AG09319 (cell line): ENCODE measurements at regions not wholly inside any gene's neighbourhood (a gene's known extent, or its start where the extent isn't known, plus 50 kb on each side); places are given as distances from the start of the nearest gene placed in this dataset.

Experiments
- DNase-seq: peaks from one replicate; pipeline ENCODE4 v3.0.0-alpha.2; 2010; ENCODE audit warnings: low read depth; ENCODE audit errors: extremely low read depth
- CTCF ChIP-seq: IDR thresholded peaks from 2 replicates; pipeline ENCODE4 v1.5.1; 2011; ENCODE audit warnings: low read depth, mild to moderate bottlenecking, inconsistent platforms, low read length, moderate library complexity

GRCh38 chr9:784916-785315 is 56.6 kb upstream of the DMRT1 start:
- no peak for DNase-seq
- no peak for TF ChIP-seq CTCF

GRCh38 chr9:785997-786396 is 55.5 kb upstream of the DMRT1 start:
- no peak for TF ChIP-seq CTCF
- no peak for DNase-seq

GRCh38 chr9:786405-786804 is 55.1 kb upstream of the DMRT1 start:
- DNase-seq, result no peak
- TF ChIP-seq CTCF, result no peak

- DNase-seq, result no peak
- no peak for TF ChIP-seq CTCF
These were observed 52.7 kb upstream of the DMRT1 start for GRCh38 chr9:788777-789176.
